OCI-LY1 (cell line): ENCODE measurements at regions not wholly inside any gene's neighbourhood (a gene's known extent, or its start where the extent isn't known, plus 50 kb on each side); places are given as distances from the start of the nearest gene placed in this dataset.

Experiments
- CTCF ChIP-seq: fragments of 200-600 bp; sonication (generic), shearing (Covaris generic); IDR thresholded peaks from 2 replicates; pipeline ENCODE4 v1.5.1; 2017; ENCODE audit warnings: mild to moderate bottlenecking, antibody characterized with exemption, low read length, moderate library complexity, mixed read lengths
- EZH2 ChIP-seq: fragments of 200-600 bp; sonication (generic), shearing (Covaris generic); IDR thresholded peaks from 2 replicates; pipeline ENCODE4 v1.8.0; 2017; ENCODE audit warnings: borderline replicate concordance, mixed run types, mild to moderate bottlenecking, antibody characterized with exemption, low read length, moderate library complexity, mixed read lengths

- TF ChIP-seq CTCF (no peak), EZH2 (no peak)
Measured at GRCh38 chr22:49113758-49114157, 713.9 kb downstream of the BRD1 start.
